IMR-90 (cell line): ENCODE measurements at regions not wholly inside any gene's neighbourhood (a gene's known extent, or its start where the extent isn't known, plus 50 kb on each side); places are given as distances from the start of the nearest gene placed in this dataset.

Source experiments
- ATAC-seq: fragments of 200-7000 bp; cut with Tn5 transposase; 2 replicates; pipeline ENCODE4 v1.9.1; 2020; ENCODE audit warnings: low read depth, mild to moderate bottlenecking, moderate library complexity
- BruUV-seq: library from RNA; stranded (reverse); fragments of 400-500 nt; replicated peaks from 2 replicates; lab custom pipeline; 2021; lab: Mats Ljungman, UMichigan
- CTCF ChIA-PET: fragments of 300-600 bp; formaldehyde crosslinking; extraction: SDS; loops from one replicate; lab custom pipeline; 2021; ENCODE audit warnings: antibody characterized with exemption; lab: Yijun Ruan, JAX
- POLR2A ChIA-PET: fragments of 300-600 bp; sonication (Branson Sonifier 250); formaldehyde crosslinking; loops from one replicate; lab custom pipeline; 2022; ENCODE audit warnings: antibody characterized with exemption; ENCODE audit not compliant: unreplicated experiment; lab: Charles Lee
- DNase-seq: peaks from one replicate; pipeline ENCODE4 v3.0.0; 2013
- H2AFZ ChIP-seq: replicated peaks from 2 replicates; pipeline ENCODE3; 2013; ENCODE audit warnings: low read length, mild to moderate bottlenecking; ENCODE audit not compliant: poor library complexity
- H2AK5ac ChIP-seq: 2 replicates; pipeline ENCODE4 v1.6.1; 2013; ENCODE audit warnings: low read depth, low read length, inconsistent platforms
- H2AK9ac ChIP-seq: replicated peaks from 2 replicates; pipeline ENCODE3; 2013; ENCODE audit warnings: mild to moderate bottlenecking, low read depth, low read length, moderate library complexity; ENCODE audit not compliant: poor library complexity
- H2BK120ac ChIP-seq: 2 replicates; pipeline ENCODE4 v1.6.1; 2013; ENCODE audit warnings: low read depth, low read length, inconsistent platforms
- H2BK15ac ChIP-seq: 3 replicates; pipeline ENCODE4 v1.6.1; 2013; ENCODE audit warnings: low read depth, low read length, inconsistent platforms
- H2BK20ac ChIP-seq: 2 replicates; pipeline ENCODE4 v1.6.1; 2013; ENCODE audit warnings: low read depth, mild to moderate bottlenecking, inconsistent platforms, low read length, moderate library complexity
- H2BK5ac ChIP-seq: 2 replicates; pipeline ENCODE4 v1.6.1; 2013; ENCODE audit warnings: mild to moderate bottlenecking, low read depth, low read length, inconsistent platforms; ENCODE audit not compliant: poor library complexity, severe bottlenecking
- H3K14ac ChIP-seq: replicated peaks from 2 replicates; pipeline ENCODE4 v1.6.1; 2013; ENCODE audit warnings: low read depth, low read length, inconsistent platforms
- H3K18ac ChIP-seq: 2 replicates; pipeline ENCODE4 v1.6.1; 2013; ENCODE audit warnings: low read depth, low read length, control low read depth
- H3K23ac ChIP-seq: 2 replicates; pipeline ENCODE4 v1.6.1; 2013; ENCODE audit warnings: low read depth, low read length, inconsistent platforms
- H3K27ac ChIP-seq: 2 replicates; pipeline ENCODE4 v1.5.1; 2013; ENCODE audit warnings: mild to moderate bottlenecking, control low read depth, low read length; ENCODE audit not compliant: insufficient read depth
- H3K27me3 ChIP-seq: 2 replicates; pipeline ENCODE4 v1.6.1; 2013; ENCODE audit warnings: low read length; ENCODE audit not compliant: control insufficient read depth, insufficient read depth
- H3K36me3 ChIP-seq: 2 replicates; pipeline ENCODE4 v1.6.1; 2013; ENCODE audit warnings: low read length, mixed read lengths; ENCODE audit not compliant: control insufficient read depth, insufficient read depth
- H3K4ac ChIP-seq: 2 replicates; pipeline ENCODE4 v1.6.1; 2013; ENCODE audit warnings: low read depth, low read length, inconsistent platforms
- H3K4me1 ChIP-seq: 2 replicates; pipeline ENCODE4 v1.6.1; 2013; ENCODE audit warnings: low read length, mixed read lengths; ENCODE audit not compliant: control insufficient read depth, insufficient read depth
- H3K4me2 ChIP-seq: 2 replicates; pipeline ENCODE4 v1.6.1; 2013; ENCODE audit warnings: low read depth, mild to moderate bottlenecking, control low read depth, low read length, moderate library complexity
- H3K4me3 ChIP-seq: 2 replicates; pipeline ENCODE4 v1.5.1; 2013; ENCODE audit warnings: low read depth, mild to moderate bottlenecking, control low read depth, low read length, moderate library complexity; ENCODE audit not compliant: insufficient read depth
- H3K56ac ChIP-seq: 2 replicates; pipeline ENCODE4 v1.6.1; 2013; ENCODE audit warnings: low read length, inconsistent platforms; ENCODE audit not compliant: insufficient read depth; ENCODE audit errors: extremely low read depth
- H3K79me1 ChIP-seq, 2 experiments: 2 replicates each; pipeline ENCODE4 v1.6.1; 2013; ENCODE audit warnings: low read length in 2 of 2, inconsistent platforms in 1 of 2, low read depth in 1 of 2
- H3K9ac ChIP-seq: 2 replicates; pipeline ENCODE4 v1.6.1; 2013; ENCODE audit warnings: low read depth, low read length, control low read depth
- H3K9me1 ChIP-seq: 2 replicates; pipeline ENCODE4 v1.6.1; 2013; ENCODE audit warnings: low read length, inconsistent platforms; ENCODE audit not compliant: insufficient read depth
- H3K9me3 ChIP-seq: 2 replicates; pipeline ENCODE4 v1.6.1; 2013; ENCODE audit warnings: low read length; ENCODE audit not compliant: control insufficient read depth, insufficient read depth
- H4K20me1 ChIP-seq: 2 replicates; pipeline ENCODE4 v1.6.1; 2013; ENCODE audit warnings: low read length, inconsistent platforms; ENCODE audit not compliant: insufficient read depth
- H4K5ac ChIP-seq: 2 replicates; pipeline ENCODE4 v1.6.1; 2013; ENCODE audit warnings: mild to moderate bottlenecking, low read depth, low read length, control low read depth
- H4K8ac ChIP-seq, 2 experiments: 2 replicates each; pipeline ENCODE4 v1.6.1; 2013; ENCODE audit warnings: low read depth in 2 of 2, low read length in 2 of 2, control low read depth in 1 of 2, inconsistent platforms in 1 of 2
- H4K91ac ChIP-seq: 2 replicates; pipeline ENCODE4 v1.6.1; 2013; ENCODE audit warnings: low read depth, low read length, inconsistent platforms; ENCODE audit not compliant: insufficient read depth
- BHLHE40 ChIP-seq: fragments of 150-350 bp; IDR thresholded peaks from 2 replicates; pipeline ENCODE4 v1.6.1; 2016; ENCODE audit warnings: mild to moderate bottlenecking, low read depth, low read length
- CEBPB ChIP-seq: IDR thresholded peaks from 2 replicates; pipeline ENCODE4 v1.6.1; 2012; ENCODE audit warnings: low read depth, low read length, improper control_type of control experiment
- CHD1 ChIP-seq: IDR thresholded peaks from 2 replicates; pipeline ENCODE4 v1.6.1; 2012; ENCODE audit warnings: low read depth, low read length, improper control_type of control experiment
- CTCF ChIP-seq: conservative IDR thresholded peaks from 2 replicates; pipeline ENCODE4 v1.5.1; 2012; ENCODE audit warnings: mild to moderate bottlenecking, low read depth, low read length, improper control_type of control experiment
- ELK1 ChIP-seq: fragments of 150-350 bp; IDR thresholded peaks from 2 replicates; pipeline ENCODE4 v1.6.1; 2016; ENCODE audit warnings: low read depth, mild to moderate bottlenecking, low read length, moderate library complexity, borderline replicate concordance
- FOS ChIP-seq: fragments of 150-350 bp; IDR thresholded peaks from 2 replicates; pipeline ENCODE4 v1.6.1; 2016; ENCODE audit warnings: low read depth, low read length
- MAFK ChIP-seq: IDR thresholded peaks from 2 replicates; pipeline ENCODE4 v1.6.1; 2012; ENCODE audit warnings: low read depth, low read length, improper control_type of control experiment
- MAZ ChIP-seq: IDR thresholded peaks from 2 replicates; pipeline ENCODE4 v1.6.1; 2012; ENCODE audit warnings: low read depth, mild to moderate bottlenecking, low read length, improper control_type of control experiment, moderate library complexity, borderline replicate concordance
- NFE2L2 ChIP-seq: fragments of 150-350 bp; IDR thresholded peaks from 2 replicates; pipeline ENCODE4 v1.6.1; 2016; ENCODE audit warnings: low read depth, mild to moderate bottlenecking, low read length
- RAD21 ChIP-seq: IDR thresholded peaks from 2 replicates; pipeline ENCODE4 v1.6.1; 2012; ENCODE audit warnings: low read length, improper control_type of control experiment
- RCOR1 ChIP-seq: IDR thresholded peaks from 2 replicates; pipeline ENCODE4 v1.6.1; 2012; ENCODE audit warnings: mild to moderate bottlenecking, low read length, improper control_type of control experiment; ENCODE audit not compliant: insufficient replicate concordance
- RFX5 ChIP-seq: IDR thresholded peaks from 2 replicates; pipeline ENCODE4 v1.8.0; 2012; ENCODE audit warnings: low read depth, mild to moderate bottlenecking, low read length, moderate library complexity
- SMC3 ChIP-seq: fragments of 150-350 bp; IDR thresholded peaks from 2 replicates; pipeline ENCODE4 v1.6.1; 2016; ENCODE audit warnings: low read depth, mild to moderate bottlenecking, antibody characterized with exemption, low read length, moderate library complexity
- WGBS, 2 experiments: methylation state at CpG; one replicate each; pipeline versions ENCODE4 v1.1.5 to v1.1.7; 2013; ENCODE audit warnings: missing lambda C conversion rate in 2 of 2; ENCODE audit not compliant: insufficient read length in 1 of 2; ENCODE audit errors: extremely low coverage in 2 of 2; 5-methylcytosine and 5-hydroxymethylcytosine counted together
- dilution Hi-C: fragments of 300-500 bp; cut with HindIII; formaldehyde crosslinking; loops from one replicate; pipeline ENCODE4 v1.14.3; 2018; ENCODE audit warnings: low sequenced_read_pairs; ENCODE audit not compliant: unreplicated experiment
- in situ Hi-C: fragments of 300-500 bp; cut with MboI; formaldehyde crosslinking; loops from 3 replicates; pipeline ENCODE4 v1.14.3; 2019; ENCODE audit warnings: low sequenced_read_pairs, inconsistent platforms, mixed read lengths
- intact Hi-C: fragments of 100-400 bp; cut with micrococcal nuclease; formaldehyde crosslinking; loops from 2 replicates; pipeline ENCODE4 v1.10.0; 2022

- no peak overlapping the region for H4K91ac ChIP-seq
- no peaks in the 10 kb centered on the region for H3K9me1 ChIP-seq
- no peak for ATAC-seq
- TF ChIP-seq RFX5, result no peak
- TF ChIP-seq NFE2L2, result no peak
- no peak for TF ChIP-seq SMC3
- no peak for TF ChIP-seq CTCF
- no peak for TF ChIP-seq FOS
- TF ChIP-seq RCOR1, result no peak
- TF ChIP-seq BHLHE40, result no peak
- TF ChIP-seq RAD21, result no peak
- no peak for TF ChIP-seq MAFK
- TF ChIP-seq CHD1, result no peak
- no peak for TF ChIP-seq MAZ
- TF ChIP-seq CEBPB, result no peak
- TF ChIP-seq ELK1, result no peak
- H2AFZ ChIP-seq, result no peak overlapping the region
- H3K36me3 ChIP-seq, result no peaks in the 10 kb centered on the region
- H3K4me2 ChIP-seq, result no peak overlapping the region
- ChIA-PET POLR2A (no interaction called here), CTCF (no interaction called here)
- H4K5ac ChIP-seq, result no peak overlapping the region
- H3K9ac ChIP-seq, result no peak overlapping the region
- H3K4me1 ChIP-seq, result no peaks in the 10 kb centered on the region
- no peak overlapping the region for H2BK5ac ChIP-seq
- H3K9me3 ChIP-seq, result no peaks in the 10 kb centered on the region
- no peak overlapping the region for H4K8ac ChIP-seq
- no peak overlapping the region for H3K18ac ChIP-seq
- no peak overlapping the region for H2AK5ac ChIP-seq
- no peaks in the 10 kb centered on the region for H4K20me1 ChIP-seq
- intact Hi-C loops, result no loop called here
- in situ Hi-C loops, result no loop called here
- no peak for DNase-seq
- BruUV-seq, result no TSS peak
- no CpG with 5 or more reads among the region's 1 CpG for WGBS, 2 experiments
- H2AK9ac ChIP-seq, result no peak overlapping the region
- H2BK120ac ChIP-seq, result no peak overlapping the region
- no peak overlapping the region for H3K14ac ChIP-seq
- H3K27me3 ChIP-seq, result 0 out of 2 replicates have a peak, but pooled peaks cover 2% of the 10 kb centered on the region
- no peaks in the 10 kb centered on the region for H3K79me1 ChIP-seq
- H2BK20ac ChIP-seq, result no peak overlapping the region
- no peak overlapping the region for H2BK15ac ChIP-seq
- no peak overlapping the region for H3K4me3 ChIP-seq
- dilution Hi-C loops, result no loop called here
- H3K56ac ChIP-seq, result no peak overlapping the region
- H3K27ac ChIP-seq, result no peak overlapping the region
- no peak overlapping the region for H3K23ac ChIP-seq
- H3K4ac ChIP-seq, result no peak overlapping the region
These were observed 62.8 kb upstream of the DYNLT3 start for GRCh38 chrX:37910186-37910585.
